HCT116 (cell line): ENCODE measurements at regions not wholly inside any gene's neighbourhood (a gene's known extent, or its start where the extent isn't known, plus 50 kb on each side); places are given as distances from the start of the nearest gene placed in this dataset.

Experiments
- ATAC-seq: fragments of 200-7000 bp; cut with Tn5 transposase; 2 replicates; pipeline ENCODE4 v1.9.1; 2020; ENCODE audit warnings: mild to moderate bottlenecking, moderate library complexity
- BruUV-seq: library from RNA; stranded (reverse); fragments of 400-500 nt; replicated peaks from 2 replicates; lab custom pipeline; 2021; lab: Mats Ljungman, UMichigan
- CTCF ChIA-PET: fragments of 300-600 bp; sonication (Branson Sonifier 250); formaldehyde crosslinking; loops from one replicate; lab custom pipeline; 2021; ENCODE audit warnings: antibody characterized with exemption; lab: Charles Lee
- POLR2A ChIA-PET: fragments of 300-600, 350-600 bp; sonication (Branson Sonifier 250); formaldehyde crosslinking; loops from one replicate; lab custom pipeline; 2021; ENCODE audit warnings: antibody characterized with exemption; lab: Charles Lee
- RAD21 ChIA-PET, 2 experiments: fragments of 300-600 bp; sonication (Branson Sonifier 250); formaldehyde crosslinking; loops; one replicate each; lab custom pipeline; 2023; ENCODE audit warnings: low total read pairs in 2 of 2; ENCODE audit not compliant: uncharacterized antibody in 2 of 2, unreplicated experiment in 2 of 2, low non-redundant PET in 1 of 2; lab: Charles Lee
- DNase-seq: peaks from one replicate; pipeline ENCODE4 v3.0.0-alpha.2; 2010; ENCODE audit warnings: low read depth, low spot score
- H2AFZ ChIP-seq: fragments of 200-600 bp; shearing (Covaris generic), sonication (generic); 2 replicates; pipeline ENCODE4 v1.6.1; 2017; ENCODE audit warnings: low read depth, mixed run types, mixed read lengths, antibody characterized with exemption, low read length; ENCODE audit not compliant: poor library complexity, severe bottlenecking
- H3K27ac ChIP-seq: 2 replicates; pipeline ENCODE4 v1.5.1; 2012; ENCODE audit warnings: low read depth, low read length
- H3K27me3 ChIP-seq: fragments of 200-600 bp; sonication (generic); 2 replicates; pipeline ENCODE4 v1.6.1; 2016; ENCODE audit warnings: mixed run types, low read length, mixed read lengths; ENCODE audit not compliant: insufficient read depth
- H3K36me3 ChIP-seq, 2 experiments: fragments of 200-500 bp in 1 of 2; fragments of 200-600 bp in 1 of 2; sonication (Bioruptor generic) in 1 of 2; sonication (generic) in 1 of 2; 2 replicates each; pipeline versions ENCODE4 v1.5.1 to v1.6.1; 2014 to 2016; ENCODE audit warnings: low read length in 2 of 2, inconsistent platforms in 1 of 2, mixed read lengths in 1 of 2, mixed run types in 1 of 2; ENCODE audit not compliant: insufficient read depth in 2 of 2, control insufficient read depth in 1 of 2
- H3K4me1 ChIP-seq, 2 experiments: fragments of 200-600 bp in 1 of 2; sonication (generic) in 1 of 2; 2 replicates each; pipeline versions ENCODE4 v1.5.1 to v1.6.1; 2012 to 2017; ENCODE audit warnings: low read length in 2 of 2, inconsistent platforms in 1 of 2, mild to moderate bottlenecking in 1 of 2, mixed read lengths in 1 of 2, mixed run types in 1 of 2, moderate library complexity in 1 of 2; ENCODE audit not compliant: insufficient read depth in 2 of 2, control insufficient read depth in 1 of 2
- H3K4me2 ChIP-seq: fragments of 200-600 bp; sonication (generic); 2 replicates; pipeline ENCODE4 v1.6.1; 2017; ENCODE audit warnings: mixed run types, low read length, mixed read lengths
- H3K4me3 ChIP-seq, 2 experiments: fragments of 200-600 bp in 1 of 2; sonication (generic) in 1 of 2; replicated peaks in 1 of 2; 2 replicates each; pipeline ENCODE4 v1.5.1; 2011 to 2016; ENCODE audit warnings: low read length in 2 of 2, control low read depth in 1 of 2, low read depth in 1 of 2, mild to moderate bottlenecking in 1 of 2, mixed read lengths in 1 of 2, mixed run types in 1 of 2
- H3K79me2 ChIP-seq: fragments of 200-600 bp; sonication (generic); 2 replicates; pipeline ENCODE4 v1.6.1; 2017; ENCODE audit warnings: mild to moderate bottlenecking, mixed run types, low read length, moderate library complexity, mixed read lengths; ENCODE audit not compliant: insufficient read depth
- H3K9ac ChIP-seq: fragments of 200-600 bp; sonication (generic); 2 replicates; pipeline ENCODE4 v1.6.1; 2016; ENCODE audit warnings: low read length, mixed read lengths
- H3K9me2 ChIP-seq: fragments of 200-600 bp; sonication (generic), shearing (Covaris generic); 2 replicates; pipeline ENCODE4 v1.6.1; 2017; ENCODE audit warnings: mixed run types, mild to moderate bottlenecking, moderate library complexity; ENCODE audit not compliant: insufficient read depth
- H3K9me3 ChIP-seq, 2 experiments: fragments of 200-500 bp in 1 of 2; fragments of 200-600 bp in 1 of 2; sonication (Bioruptor generic) in 1 of 2; sonication (generic) in 1 of 2; 2 replicates each; pipeline ENCODE4 v1.6.1; 2014 to 2017; ENCODE audit warnings: low read length in 2 of 2, mixed read lengths in 2 of 2, inconsistent platforms in 1 of 2, low read depth in 1 of 2, mild to moderate bottlenecking in 1 of 2, mixed run types in 1 of 2, moderate library complexity in 1 of 2; ENCODE audit not compliant: control insufficient read depth in 1 of 2, insufficient read depth in 1 of 2
- H4K20me1 ChIP-seq: fragments of 200-600 bp; sonication (generic), shearing (Covaris generic); 2 replicates; pipeline ENCODE4 v1.6.1; 2017; ENCODE audit warnings: mixed run types, mild to moderate bottlenecking, moderate library complexity; ENCODE audit not compliant: insufficient read depth
- ATF3 ChIP-seq: IDR thresholded peaks from 2 replicates; pipeline ENCODE4 v1.6.1; 2012
- CBX3 ChIP-seq: IDR thresholded peaks from 2 replicates; pipeline ENCODE4 v1.6.1; 2012; ENCODE audit warnings: low read depth
- CEBPB ChIP-seq: IDR thresholded peaks from 2 replicates; pipeline ENCODE4 v1.6.1; 2012; ENCODE audit warnings: low read depth
- CTCF ChIP-seq, 3 experiments: fragments of 200-600 bp in 1 of 3; sonication (generic) in 1 of 3; IDR thresholded peaks in 2 of 3; conservative IDR thresholded peaks in 1 of 3; 2 replicates each; pipeline ENCODE4 v1.5.1; 2012 to 2017; ENCODE audit warnings: low read depth in 2 of 3, low read length in 2 of 3, antibody characterized with exemption in 1 of 3, borderline replicate concordance in 1 of 3, control low read depth in 1 of 3, mild to moderate bottlenecking in 1 of 3, mixed read lengths in 1 of 3, mixed run types in 1 of 3, moderate library complexity in 1 of 3; ENCODE audit not compliant: insufficient read depth in 1 of 3
- ELF1 ChIP-seq: IDR thresholded peaks from 2 replicates; pipeline ENCODE4 v1.6.1; 2012; ENCODE audit warnings: low read depth, borderline replicate concordance
- EZH2 ChIP-seq: fragments of 200-600 bp; sonication (generic); IDR thresholded peaks from 2 replicates; pipeline ENCODE4 v1.6.1; 2017; ENCODE audit warnings: antibody characterized with exemption, mixed run types
- FOSL1 ChIP-seq: IDR thresholded peaks from 2 replicates; pipeline ENCODE4 v1.6.1; 2012; ENCODE audit warnings: low read depth
- REST ChIP-seq: IDR thresholded peaks from 2 replicates; pipeline ENCODE4 v1.6.1; 2012; ENCODE audit warnings: low read depth
- SIN3A ChIP-seq: IDR thresholded peaks from 2 replicates; pipeline ENCODE4 v1.6.1; 2012; ENCODE audit warnings: low read depth
- SP1 ChIP-seq: IDR thresholded peaks from 2 replicates; pipeline ENCODE4 v1.6.1; 2012; ENCODE audit warnings: low read depth
- TCF7L2 ChIP-seq: IDR thresholded peaks from 2 replicates; pipeline ENCODE4 v1.7.0; 2011; ENCODE audit warnings: borderline replicate concordance, inconsistent platforms; ENCODE audit not compliant: insufficient read depth, insufficient read length; ENCODE audit errors: extremely low read depth
- ZBTB33 ChIP-seq: IDR thresholded peaks from 2 replicates; pipeline ENCODE4 v1.6.1; 2011; ENCODE audit warnings: mild to moderate bottlenecking, low read length, moderate library complexity; ENCODE audit not compliant: insufficient replicate concordance; ENCODE audit errors: extremely low read depth
- intact Hi-C: fragments of 100-400 bp; cut with micrococcal nuclease; formaldehyde crosslinking; loops from 2 replicates; pipeline ENCODE4 v1.10.0; 2022

DNA sequence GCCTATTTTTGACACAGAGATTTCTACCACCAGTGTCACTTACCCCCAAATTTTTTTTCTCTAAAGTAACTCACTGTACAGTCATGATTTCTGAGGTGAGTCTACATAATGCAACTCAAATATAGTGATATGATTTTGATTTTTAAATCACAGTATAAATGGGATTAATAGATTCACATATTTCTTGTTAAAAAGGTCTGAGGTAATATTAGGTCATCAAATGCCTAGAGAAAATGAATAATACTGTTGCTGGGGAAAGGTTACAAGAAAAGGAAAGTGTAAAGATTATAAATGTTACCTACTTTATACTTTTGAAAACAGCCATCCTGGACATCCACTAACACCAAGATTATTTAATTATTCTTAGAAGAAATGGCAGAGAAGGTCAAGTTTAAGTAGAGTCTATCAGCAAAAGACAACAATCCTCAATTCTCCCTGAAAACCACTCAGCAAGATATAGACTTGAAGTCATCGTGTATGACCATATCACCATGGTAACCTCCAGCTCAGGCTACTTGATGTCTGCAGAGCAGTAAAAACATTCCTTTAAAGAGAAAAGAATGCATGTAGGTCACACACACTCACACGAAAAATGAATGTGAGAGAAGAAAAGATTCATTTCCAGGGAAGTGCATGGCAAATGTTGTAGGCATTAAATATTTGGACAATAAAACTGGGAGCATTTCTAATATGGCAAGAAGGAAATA, 58.7 kb downstream of the CCDC59 start:
- Histone ChIP-seq H3K9ac (no peak overlapping the region), H3K36me3 (no peaks in the 10 kb centered on the region), H3K9me2 (no peaks in the 10 kb centered on the region), H2AFZ (no peak overlapping the region), H3K27me3 (no peaks in the 10 kb centered on the region), H3K27ac (no peak overlapping the region), H4K20me1 (no peaks in the 10 kb centered on the region), H3K4me2 (no peak overlapping the region), H3K4me3 (no peak overlapping the region), H3K4me1 (no peaks in the 10 kb centered on the region), H3K79me2 (no peaks in the 10 kb centered on the region), H3K9me3 (no peaks in the 10 kb centered on the region)
- ChIA-PET POLR2A (no interaction called here), CTCF (no interaction called here), RAD21 (no interaction called here)
- no peak for TF ChIP-seq CEBPB
- no peak for TF ChIP-seq TCF7L2
- no peak for TF ChIP-seq SP1
- no peak for TF ChIP-seq CBX3
- intact Hi-C loops: no loop called here
- DNase-seq (no peak), ATAC-seq (no peak)
- no TSS peak for BruUV-seq

DNA sequence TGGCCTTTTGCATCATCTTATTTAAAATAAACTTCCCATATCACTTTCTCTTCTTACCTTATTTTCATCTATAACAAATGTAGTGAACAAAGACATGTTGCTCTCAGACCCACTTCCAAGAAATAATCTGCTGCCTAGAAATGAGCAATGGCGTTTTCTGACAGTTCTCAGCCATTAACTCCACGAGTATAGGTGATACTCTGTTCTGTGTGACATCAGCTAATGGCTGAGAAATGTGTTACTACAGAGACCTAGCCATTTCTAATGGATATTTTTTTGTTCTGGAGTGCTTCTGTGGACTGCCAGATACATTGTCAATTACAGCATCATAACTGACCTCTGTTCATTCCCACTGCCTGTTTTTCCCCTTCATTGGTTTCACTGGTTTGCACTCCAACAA, 67.8 kb downstream of the CCDC59 start:
- no peak for ATAC-seq
- Histone ChIP-seq H3K4me3 (no peak overlapping the region), H2AFZ (no peak overlapping the region), H3K4me2 (no peak overlapping the region), H3K9ac (no peak overlapping the region), H4K20me1 (no peaks in the 10 kb centered on the region), H3K4me1 (no peaks in the 10 kb centered on the region), H3K9me2 (no peaks in the 10 kb centered on the region), H3K9me3 (no peaks in the 10 kb centered on the region), H3K27ac (no peak overlapping the region), H3K79me2 (no peaks in the 10 kb centered on the region), H3K27me3 (no peaks in the 10 kb centered on the region), H3K36me3 (no peaks in the 10 kb centered on the region)
- CTCF ChIA-PET: no interaction called here
- BruUV-seq: no TSS peak
- POLR2A ChIA-PET: no interaction called here
- intact Hi-C loops: no loop called here
- DNase-seq: no peak
- RAD21 ChIA-PET: no interaction called here
- no peak for TF ChIP-seq ATF3
- TF ChIP-seq SIN3A: no peak
- TF ChIP-seq CBX3: no peak
- TF ChIP-seq ZBTB33: no peak
- no peak for TF ChIP-seq EZH2
- no peak for TF ChIP-seq CTCF (IDR thresholded peaks at IDR 0.05 in 2 of 3, conservative IDR thresholded peaks at IDR 0.05 in 1 of 3; ENCODE audit: borderline replicate concordance in 1 of 3, insufficient read depth in 1 of 3, low read depth in 2 of 3, low read length in 2 of 3)
- no peak for TF ChIP-seq ELF1
- TF ChIP-seq FOSL1: no peak
- no peak for TF ChIP-seq REST
